DMS153 treated with DMSO at 0.1 percent for 48 hours (cell line): ENCODE measurements at regions not wholly inside any gene's neighbourhood (a gene's known extent, or its start where the extent isn't known, plus 50 kb on each side); places are given as distances from the start of the nearest gene placed in this dataset.

Experiments used
- DNase-seq: peaks from one replicate; lab custom pipeline; 2025; ENCODE audit not compliant: unreplicated experiment; lab: John Stamatoyannopoulos, UW

GRCh38 chr18:51692612-51693011 lies 495.1 kb upstream of the MEX3C start:
- no peak for DNase-seq

- DNase-seq = no peak
Measured at GRCh38 chr18:51711298-51711889, 513.9 kb upstream of the MEX3C start.

GRCh38 chr18:51712821-51713220 lies 515.3 kb upstream of the MEX3C start:
- DNase-seq = no peak

- no peak for DNase-seq
Measured at GRCh38 chr18:51716277-51716676, 518.8 kb upstream of the MEX3C start.

- DNase-seq = no peak
Measured at GRCh38 chr18:51721388-51721787, 523.9 kb upstream of the MEX3C start.

GRCh38 chr18:51721996-51722395 lies 524.5 kb upstream of the MEX3C start:
- no peak for DNase-seq

- no peak for DNase-seq
Measured at GRCh38 chr18:51724790-51725721, 527.6 kb upstream of the MEX3C start.

- DNase-seq = no peak
Measured at GRCh38 chr18:51726614-51727013, 529.1 kb upstream of the MEX3C start.

GRCh38 chr18:51727780-51728179 lies 530.3 kb upstream of the MEX3C start:
- DNase-seq = no peak

GRCh38 chr18:51731070-51731469 lies 533.6 kb upstream of the MEX3C start:
- no peak for DNase-seq

- no peak for DNase-seq
Measured at GRCh38 chr18:51734576-51734975, 537.1 kb upstream of the MEX3C start.

GRCh38 chr18:51739044-51739666 lies 541.7 kb upstream of the MEX3C start:
- no peak for DNase-seq

- DNase-seq = no peak
Measured at GRCh38 chr18:51751901-51752300, 554.4 kb upstream of the MEX3C start.

- no peak for DNase-seq
Measured at GRCh38 chr18:51753365-51754057, 556.0 kb upstream of the MEX3C start.

- no peak for DNase-seq
Measured at GRCh38 chr18:51754566-51754965, 557.1 kb upstream of the MEX3C start.

- DNase-seq = no peak
Measured at GRCh38 chr18:51757255-51757924, 559.9 kb upstream of the MEX3C start.

- no peak for DNase-seq
Measured at GRCh38 chr18:51762373-51762772, 564.9 kb upstream of the MEX3C start.

- DNase-seq = no peak
Measured at GRCh38 chr18:51765606-51766360, 568.3 kb upstream of the MEX3C start.

- no peak for DNase-seq
Measured at GRCh38 chr18:51767293-51767692, 569.8 kb upstream of the MEX3C start.

GRCh38 chr18:51778115-51778514 lies 561.9 kb upstream of the DCC start:
- DNase-seq = no peak
